GM12878 (cell line): ENCODE measurements at regions not wholly inside any gene's neighbourhood (a gene's known extent, or its start where the extent isn't known, plus 50 kb on each side); places are given as distances from the start of the nearest gene placed in this dataset.

ENCODE experiments used
- ATAC-seq: fragments of 200-7000 bp; cut with Tn5 transposase; 3 replicates; pipeline ENCODE4 v1.9.1; 2020; ENCODE audit warnings: mild to moderate bottlenecking, moderate library complexity
- BruUV-seq: library from RNA; stranded (reverse); fragments of 400-500 nt; replicated peaks from 2 replicates; lab custom pipeline; 2021; lab: Mats Ljungman, UMichigan
- CTCF ChIA-PET: fragments of 300-600 bp; sonication (Branson Sonifier 250); formaldehyde crosslinking; extraction: SDS; loops from one replicate; lab custom pipeline; 2021; ENCODE audit warnings: inconsistent platforms; lab: Yijun Ruan, JAX
- POLR2A ChIA-PET: fragments of 350-600 bp; formaldehyde crosslinking; extraction: SDS; loops from one replicate; lab custom pipeline; 2021; ENCODE audit warnings: inconsistent platforms; lab: Charles Lee
- RAD21 ChIA-PET: fragments of 300-600 bp; sonication (Branson Sonifier 250); formaldehyde crosslinking; loops from one replicate; lab custom pipeline; 2023; ENCODE audit warnings: antibody characterized with exemption; ENCODE audit not compliant: unreplicated experiment; lab: Charles Lee
- SMC1A ChIA-PET: fragments of 300-600 bp; sonication (Branson Sonifier 250); formaldehyde crosslinking; loops from one replicate; lab custom pipeline; 2023; ENCODE audit not compliant: unreplicated experiment, uncharacterized antibody; lab: Charles Lee
- DNase-seq: peaks from one replicate; pipeline ENCODE4 v3.0.0-alpha.2; 2011; ENCODE audit warnings: low read depth, low spot score
- FAIRE-seq: peaks from 3 replicates; lab custom pipeline; 2011; peaks lifted over from hg19 to GRCh38; lab: Jason Lieb, UNC
- H2AFZ ChIP-seq: 2 replicates; pipeline ENCODE4 v1.6.0; 2011; ENCODE audit warnings: low read depth, low read length, control low read depth; ENCODE audit not compliant: control insufficient read depth
- H3K27ac ChIP-seq: 2 replicates; pipeline ENCODE4 v1.5.1; 2011; ENCODE audit warnings: control low read depth; ENCODE audit not compliant: control insufficient read depth, insufficient read depth
- H3K27me3 ChIP-seq, 2 experiments: replicated peaks in 1 of 2; 2 replicates each; pipeline versions ENCODE4 v1.6.0 to v1.6.1; 2011; ENCODE audit warnings: low read length in 1 of 2; ENCODE audit not compliant: control insufficient read depth in 2 of 2, insufficient read depth in 2 of 2
- H3K36me3 ChIP-seq, 2 experiments: 2 replicates each; pipeline ENCODE4 v1.5.1; 2011; ENCODE audit warnings: low read length in 1 of 2; ENCODE audit not compliant: control insufficient read depth in 2 of 2, insufficient read depth in 2 of 2
- H3K4me1 ChIP-seq: 2 replicates; pipeline ENCODE4 v1.6.1; 2011; ENCODE audit warnings: mild to moderate bottlenecking, low read length, moderate library complexity, mixed read lengths; ENCODE audit not compliant: control insufficient read depth, insufficient read depth
- H3K4me2 ChIP-seq: 2 replicates; pipeline ENCODE4 v1.6.0; 2011; ENCODE audit warnings: control low read depth; ENCODE audit not compliant: control insufficient read depth, insufficient read depth
- H3K4me3 ChIP-seq: fragments of 200-600 bp; sonication (generic); 2 replicates; pipeline ENCODE4 v1.5.1; 2016
- H3K79me2 ChIP-seq: 2 replicates; pipeline ENCODE4 v1.6.0; 2011; ENCODE audit warnings: low read length; ENCODE audit not compliant: control insufficient read depth, insufficient read depth
- H3K9ac ChIP-seq: 2 replicates; pipeline ENCODE4 v1.8.0; 2011; ENCODE audit warnings: low read length, control low read depth, mixed read lengths; ENCODE audit not compliant: control insufficient read depth, insufficient read depth
- H3K9me3 ChIP-seq: replicated peaks from 3 replicates; pipeline ENCODE4 v1.5.1; 2011; ENCODE audit warnings: mild to moderate bottlenecking, low read length; ENCODE audit not compliant: control insufficient read depth, insufficient read depth
- H4K20me1 ChIP-seq: 2 replicates; pipeline ENCODE4 v1.6.0; 2011; ENCODE audit not compliant: control insufficient read depth, insufficient read depth
- ATF2 ChIP-seq: IDR thresholded peaks from 2 replicates; pipeline ENCODE4 v1.6.1; 2012; ENCODE audit warnings: low read length, inconsistent platforms
- BHLHE40 ChIP-seq, 2 experiments: fragments of 450-650 bp in 1 of 2; IDR thresholded peaks; 2 replicates each; pipeline ENCODE4 v1.6.1; 2011 to 2017; ENCODE audit warnings: low read depth in 2 of 2, borderline replicate concordance in 1 of 2, improper control_type of control experiment in 1 of 2, low read length in 1 of 2, mild to moderate bottlenecking in 1 of 2
- E2F8 ChIP-seq: fragments of 450-650 bp; IDR thresholded peaks from 2 replicates; pipeline ENCODE4 v1.6.1; 2018; ENCODE audit warnings: mild to moderate bottlenecking, low read depth, moderate library complexity; ENCODE audit not compliant: partially characterized antibody
- GATAD2B ChIP-seq: fragments of 450-650 bp; conservative IDR thresholded peaks from 2 replicates; pipeline ENCODE4 v1.6.1; 2017; ENCODE audit warnings: low read depth, mild to moderate bottlenecking, moderate library complexity
- KAT2A ChIP-seq: conservative IDR thresholded peaks from 2 replicates; pipeline ENCODE4 v1.6.1; 2011; ENCODE audit warnings: low read depth, low read length; ENCODE audit not compliant: control insufficient read depth
- NKRF ChIP-seq: fragments of 450-650 bp; conservative IDR thresholded peaks from 2 replicates; pipeline ENCODE4 v1.6.1; 2017; ENCODE audit warnings: mild to moderate bottlenecking, moderate library complexity
- ZNF592 ChIP-seq: fragments of 450-650 bp; IDR thresholded peaks from 2 replicates; pipeline ENCODE4 v1.6.1; 2017; ENCODE audit warnings: mild to moderate bottlenecking, moderate library complexity
- WGBS: methylation state at CpG from one replicate; pipeline ENCODE4 v1.1.6; 2016; ENCODE audit warnings: low lambda C conversion rate; ENCODE audit not compliant: insufficient replicate concordance, insufficient coverage; ENCODE audit errors: missing lambda C conversion rate; 5-methylcytosine and 5-hydroxymethylcytosine counted together
- in situ Hi-C: fragments of 300-500 bp; cut with MboI; formaldehyde crosslinking; loops from 9 replicates; pipeline ENCODE4 v1.14.3; 2018; ENCODE audit warnings: mixed read lengths
- intact Hi-C: fragments of 100-400 bp; cut with micrococcal nuclease; formaldehyde crosslinking; loops from one replicate; pipeline ENCODE4 v1.14.2; 2022; ENCODE audit not compliant: unreplicated experiment

- H4K20me1 ChIP-seq = no peaks in the 10 kb centered on the region
- no peak overlapping the region for H2AFZ ChIP-seq
- no peaks in the 10 kb centered on the region for H3K27me3 ChIP-seq
- in situ Hi-C loops (no loop called here), intact Hi-C loops (no loop called here)
- POLR2A ChIA-PET = no interaction called here
- WGBS = 18% methylated on average over 6 of the region's 6 CpGs
- FAIRE-seq = no peak
- SMC1A ChIA-PET = interaction anchor here (0.6 kb wide), 1 partner anchor 8 kb away, joined by 4 read pairs; no protein-coding TSS in a partner anchor
- DNase-seq = no peak
- H3K4me1 ChIP-seq = no peaks in the 10 kb centered on the region
- H3K4me3 ChIP-seq = no peak overlapping the region
- H3K9me3 ChIP-seq = no peaks in the 10 kb centered on the region
- BruUV-seq = no TSS peak
- RAD21 ChIA-PET = no interaction called here
- H3K27ac ChIP-seq = no peak overlapping the region
- no peaks in the 10 kb centered on the region for H3K79me2 ChIP-seq
- TF ChIP-seq ATF2 = no peak
- TF ChIP-seq ZNF592 = no peak
- no peak for TF ChIP-seq GATAD2B
- no peak for TF ChIP-seq KAT2A
- no peak for TF ChIP-seq NKRF
- TF ChIP-seq BHLHE40 (IDR thresholded peaks at IDR 0.05; ENCODE audit: borderline replicate concordance in 1 of 2, low read depth in 2 of 2, low read length in 1 of 2) = no peak
- no peak for TF ChIP-seq E2F8
- no peaks in the 10 kb centered on the region for H3K36me3 ChIP-seq
- no peak overlapping the region for H3K9ac ChIP-seq
- ATAC-seq = no peak
- no peak overlapping the region for H3K4me2 ChIP-seq
- CTCF ChIA-PET = no interaction called here
Measured at GRCh38 chr14:62322216-62322615, 560.0 kb downstream of the SNAPC1 start.
